Natural killer cell (primary cell): ENCODE measurements at regions not wholly inside any gene's neighbourhood (a gene's known extent, or its start where the extent isn't known, plus 50 kb on each side); places are given as distances from the start of the nearest gene placed in this dataset.

Experiments used
- ATAC-seq, 3 donors: fragments of 150-1000 bp in 2 of 3; fragments of 200-7000 bp in 1 of 3; cut with Tn5 transposase; 1 replicate in 1 of 3; 2 replicates in 2 of 3; pipeline ENCODE4 v1.10.0; 2021; ENCODE audit warnings: mild to moderate bottlenecking in 2 of 3, moderate library complexity in 2 of 3
- DNase-seq, 2 donors: peaks; one replicate each; pipeline versions ENCODE4 v3.0.0 to v3.0.0-alpha.2; 2013 to 2021; ENCODE audit warnings: mixed read lengths in 1 of 2
- H3K27ac ChIP-seq: one replicate; pipeline ENCODE4 v1.5.1; 2013; ENCODE audit warnings: mild to moderate bottlenecking, low read length
- H3K27me3 ChIP-seq: one replicate; pipeline ENCODE4 v1.6.1; 2013; ENCODE audit warnings: low read length; ENCODE audit not compliant: control insufficient read depth, insufficient read depth
- H3K36me3 ChIP-seq: one replicate; pipeline ENCODE4 v1.6.1; 2013; ENCODE audit warnings: low read length; ENCODE audit not compliant: control insufficient read depth, insufficient read depth
- H3K4me1 ChIP-seq: one replicate; pipeline ENCODE4 v1.6.1; 2013; ENCODE audit warnings: low read length; ENCODE audit not compliant: control insufficient read depth, insufficient read depth
- H3K4me3 ChIP-seq: one replicate; pipeline ENCODE4 v1.5.1; 2013; ENCODE audit warnings: low read length
- H3K9me3 ChIP-seq: one replicate; pipeline ENCODE4 v1.6.1; 2013; ENCODE audit warnings: low read length; ENCODE audit not compliant: control insufficient read depth, insufficient read depth
- H3K27ac Mint-ChIP-seq, 2 donors: one replicate each; pipeline ENCODE4 v1.8.0; 2022; ENCODE audit warnings: mild to moderate bottlenecking in 2 of 2, mixed read lengths in 2 of 2, moderate library complexity in 1 of 2
- H3K27me3 Mint-ChIP-seq, 2 donors: one replicate each; pipeline ENCODE4 v1.8.0; 2022; ENCODE audit warnings: low read depth in 2 of 2, mixed read lengths in 2 of 2
- H3K36me3 Mint-ChIP-seq: one replicate; pipeline ENCODE4 v1.8.0; 2022; ENCODE audit warnings: mixed read lengths
- H3K4me1 Mint-ChIP-seq, 2 donors: one replicate each; pipeline ENCODE4 v1.8.0; 2022; ENCODE audit warnings: mixed read lengths in 2 of 2
- H3K4me3 Mint-ChIP-seq: one replicate; pipeline ENCODE4 v1.8.0; 2022; ENCODE audit warnings: mild to moderate bottlenecking, moderate library complexity, mixed read lengths
- H3K9me3 Mint-ChIP-seq, 2 donors: one replicate each; pipeline ENCODE4 v1.8.0; 2022; ENCODE audit warnings: mixed read lengths in 2 of 2
- WGBS: methylation state at CpG from one replicate; pipeline ENCODE4 v1.1.7; 2013; ENCODE audit warnings: missing lambda C conversion rate; ENCODE audit not compliant: insufficient coverage; 5-methylcytosine and 5-hydroxymethylcytosine counted together
- intact Hi-C: fragments of 100-400 bp; cut with micrococcal nuclease; formaldehyde crosslinking; loops from one replicate; pipeline ENCODE4 v1.14.2; 2022
- TF ChIP-seq, protein P1 (sequence below): fragments of 200-600 bp; IDR thresholded peaks from one replicate; pipeline ENCODE4 v1.8.0; 2022; ENCODE audit warnings: antibody characterized with exemption

DNA sequence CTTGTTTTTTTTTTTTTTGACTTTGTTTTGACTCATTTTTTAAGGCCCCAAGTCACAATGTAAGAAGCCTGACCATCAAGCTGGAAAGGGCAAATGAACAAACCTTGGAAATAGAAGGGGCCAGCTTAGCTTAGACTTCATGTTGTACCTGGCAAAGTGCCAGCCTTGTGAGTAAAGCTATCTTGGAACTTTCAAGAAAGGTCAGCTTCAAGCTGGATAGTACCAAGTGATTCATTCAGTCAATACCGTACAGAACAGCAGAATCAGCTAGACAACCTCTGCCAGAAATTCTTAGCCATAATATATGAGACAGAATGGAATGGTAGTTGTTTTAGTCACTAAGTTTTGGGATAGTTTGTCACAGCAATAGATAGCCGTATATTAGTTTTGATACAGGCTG is 1492.2 kb upstream of the TENM3 start:
- no peak overlapping the region for H3K4me3 ChIP-seq
- H3K27ac ChIP-seq, result no peak overlapping the region
- Mint-ChIP-seq H3K4me3 (no peak overlapping the region), H3K9me3 (peaks cover 8 to 11% of the 10 kb centered on the region in 2 donors), H3K36me3 (peaks cover 7% of the 10 kb centered on the region), H3K27me3 (no peaks in the 10 kb centered on the region), H3K4me1 (no peaks in the 10 kb centered on the region), H3K27ac (no peak overlapping the region)
- H3K9me3 ChIP-seq, result peaks cover 10% of the 10 kb centered on the region
- intact Hi-C loops, result no loop called here
- no peaks in the 10 kb centered on the region for H3K4me1 ChIP-seq
- no peaks in the 10 kb centered on the region for H3K27me3 ChIP-seq
- TF ChIP-seq, protein P1, sequence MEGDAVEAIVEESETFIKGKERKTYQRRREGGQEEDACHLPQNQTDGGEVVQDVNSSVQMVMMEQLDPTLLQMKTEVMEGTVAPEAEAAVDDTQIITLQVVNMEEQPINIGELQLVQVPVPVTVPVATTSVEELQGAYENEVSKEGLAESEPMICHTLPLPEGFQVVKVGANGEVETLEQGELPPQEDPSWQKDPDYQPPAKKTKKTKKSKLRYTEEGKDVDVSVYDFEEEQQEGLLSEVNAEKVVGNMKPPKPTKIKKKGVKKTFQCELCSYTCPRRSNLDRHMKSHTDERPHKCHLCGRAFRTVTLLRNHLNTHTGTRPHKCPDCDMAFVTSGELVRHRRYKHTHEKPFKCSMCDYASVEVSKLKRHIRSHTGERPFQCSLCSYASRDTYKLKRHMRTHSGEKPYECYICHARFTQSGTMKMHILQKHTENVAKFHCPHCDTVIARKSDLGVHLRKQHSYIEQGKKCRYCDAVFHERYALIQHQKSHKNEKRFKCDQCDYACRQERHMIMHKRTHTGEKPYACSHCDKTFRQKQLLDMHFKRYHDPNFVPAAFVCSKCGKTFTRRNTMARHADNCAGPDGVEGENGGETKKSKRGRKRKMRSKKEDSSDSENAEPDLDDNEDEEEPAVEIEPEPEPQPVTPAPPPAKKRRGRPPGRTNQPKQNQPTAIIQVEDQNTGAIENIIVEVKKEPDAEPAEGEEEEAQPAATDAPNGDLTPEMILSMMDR, result no peak
- no peak for DNase-seq
- WGBS, result 93% methylated on average over 2 of the region's 2 CpGs
- no peak for ATAC-seq
- H3K36me3 ChIP-seq, result no peaks in the 10 kb centered on the region

DNA sequence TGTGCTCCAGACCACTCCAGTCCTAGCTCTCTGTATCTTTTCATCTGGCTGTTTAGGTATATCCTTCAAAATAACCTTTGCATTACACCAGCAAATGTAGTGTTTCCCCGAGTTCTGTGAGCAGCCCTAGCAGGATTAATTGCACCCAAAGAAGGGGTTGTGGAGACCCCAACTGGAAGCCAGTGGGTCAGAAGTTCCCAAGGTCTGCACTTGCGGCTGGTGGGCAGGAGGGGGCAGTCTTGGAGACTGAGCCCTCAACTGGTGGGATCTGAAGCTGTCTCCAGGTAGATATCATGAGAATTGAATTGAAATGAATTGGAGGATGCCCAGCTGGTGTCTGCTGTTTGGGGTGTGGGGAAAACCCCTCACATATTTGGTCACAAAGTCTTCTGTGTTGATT is 1485.3 kb upstream of the TENM3 start:
- Histone ChIP-seq H3K9me3 (peaks cover 4% of the 10 kb centered on the region), H3K4me3 (no peak overlapping the region), H3K4me1 (no peaks in the 10 kb centered on the region), H3K27ac (no peak overlapping the region), H3K27me3 (no peaks in the 10 kb centered on the region), H3K36me3 (no peaks in the 10 kb centered on the region)
- H3K4me3 Mint-ChIP-seq, result no peak overlapping the region
- 78% methylated on average over 2 of the region's 2 CpGs for WGBS
- TF ChIP-seq, protein P1, result no peak
- no peak overlapping the region for H3K27ac Mint-ChIP-seq
- no peaks in the 10 kb centered on the region for H3K4me1 Mint-ChIP-seq
- peaks cover 10 to 13% of the 10 kb centered on the region in 2 donors for H3K9me3 Mint-ChIP-seq
- DNase-seq (no peak), ATAC-seq (no peak)
- H3K36me3 Mint-ChIP-seq, result no peaks in the 10 kb centered on the region
- H3K27me3 Mint-ChIP-seq, result no peaks in the 10 kb centered on the region
- intact Hi-C loops, result no loop called here

DNA sequence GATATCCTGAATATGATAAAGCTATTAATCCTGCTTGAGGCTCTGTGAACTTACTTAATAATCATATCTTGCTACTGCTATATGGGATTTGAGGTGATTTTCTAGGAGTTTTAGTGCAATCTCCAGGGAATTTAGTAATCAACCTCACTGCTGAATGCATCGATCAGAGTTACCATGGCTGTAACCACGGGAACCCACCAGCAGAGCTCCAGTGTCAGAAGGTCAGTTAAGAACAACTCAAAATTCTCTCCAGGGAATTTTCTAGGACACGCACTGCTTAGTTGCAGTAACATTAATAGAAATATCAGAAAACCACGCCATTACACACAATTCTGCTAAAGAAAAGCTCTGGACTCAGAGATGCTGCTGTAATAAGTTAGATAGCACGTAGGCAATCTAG is 1477.2 kb upstream of the TENM3 start:
- no peak overlapping the region for H3K27ac ChIP-seq
- DNase-seq (no peak), ATAC-seq (no peak)
- no peaks in the 10 kb centered on the region for H3K27me3 ChIP-seq
- H3K4me1 ChIP-seq, result no peaks in the 10 kb centered on the region
- H3K9me3 ChIP-seq, result no peaks in the 10 kb centered on the region
- Mint-ChIP-seq H3K9me3 (peaks cover 10 to 13% of the 10 kb centered on the region in 2 donors), H3K27ac (no peak overlapping the region), H3K4me1 (no peaks in the 10 kb centered on the region), H3K36me3 (no peaks in the 10 kb centered on the region), H3K4me3 (no peak overlapping the region), H3K27me3 (no peaks in the 10 kb centered on the region)
- intact Hi-C loops, result no loop called here
- H3K36me3 ChIP-seq, result no peaks in the 10 kb centered on the region
- TF ChIP-seq, protein P1, result no peak
- WGBS, result 63% methylated on average over 5 of the region's 5 CpGs
- no peak overlapping the region for H3K4me3 ChIP-seq

DNA sequence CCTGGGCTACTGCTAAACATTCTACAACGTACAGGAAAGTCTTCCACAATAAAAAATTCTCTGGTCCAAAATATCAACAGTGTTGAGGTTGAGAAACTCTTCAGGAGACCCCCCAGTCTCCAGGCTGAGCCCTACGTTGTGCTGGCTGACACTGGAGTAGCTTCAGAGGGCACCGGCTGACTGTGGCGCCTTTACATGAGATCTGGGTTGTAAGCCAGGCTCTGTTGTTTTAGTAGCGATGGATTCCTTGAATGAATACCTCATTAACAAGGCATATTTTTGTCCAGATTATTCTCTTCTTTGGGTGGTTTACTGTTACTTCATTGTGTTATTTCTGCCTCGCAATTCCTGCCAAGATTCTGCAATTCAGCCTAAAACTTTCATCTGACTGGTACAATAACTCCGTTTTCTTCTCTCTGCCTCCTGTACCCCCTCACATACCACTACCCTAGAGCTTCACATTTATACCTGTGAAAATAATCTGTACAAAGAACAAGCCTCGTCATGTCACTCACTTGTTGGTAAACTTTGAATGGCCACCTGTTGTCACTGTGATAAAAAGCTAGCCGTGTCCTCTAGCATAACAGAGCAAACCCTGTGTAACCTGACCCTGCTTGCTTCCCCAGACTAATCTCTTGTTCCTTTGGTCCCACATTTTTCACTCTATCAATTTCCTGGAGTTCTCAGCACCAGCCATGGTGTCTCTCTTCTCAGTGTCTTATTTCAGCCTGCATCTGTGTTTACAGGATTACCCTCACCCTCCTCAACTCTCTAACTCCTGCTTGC is 1476.1 kb upstream of the TENM3 start:
- no peak for ATAC-seq
- Histone ChIP-seq H3K4me3 (no peak overlapping the region), H3K4me1 (no peaks in the 10 kb centered on the region), H3K27me3 (no peaks in the 10 kb centered on the region), H3K36me3 (no peaks in the 10 kb centered on the region), H3K9me3 (no peaks in the 10 kb centered on the region), H3K27ac (no peak overlapping the region)
- H3K4me3 Mint-ChIP-seq, result no peak overlapping the region
- 61% methylated on average over 9 of the region's 9 CpGs for WGBS
- TF ChIP-seq, protein P1, result no peak
- no peak for DNase-seq
- H3K27ac Mint-ChIP-seq, result no peak overlapping the region
- H3K27me3 Mint-ChIP-seq, result no peaks in the 10 kb centered on the region
- no peaks in the 10 kb centered on the region for H3K4me1 Mint-ChIP-seq
- H3K36me3 Mint-ChIP-seq, result no peaks in the 10 kb centered on the region
- intact Hi-C loops, result no loop called here
- H3K9me3 Mint-ChIP-seq, result peaks cover 7 to 18% of the 10 kb centered on the region in 2 donors
